HG03460 (cell line): ENCODE measurements at regions not wholly inside any gene's neighbourhood (a gene's known extent, or its start where the extent isn't known, plus 50 kb on each side); places are given as distances from the start of the nearest gene placed in this dataset.

Source experiments
- ATAC-seq: cut with Tn5 transposase; IDR thresholded peaks from one replicate; pipeline ENCODE4 v1.9.1; 2021; ENCODE audit not compliant: unreplicated experiment

DNA sequence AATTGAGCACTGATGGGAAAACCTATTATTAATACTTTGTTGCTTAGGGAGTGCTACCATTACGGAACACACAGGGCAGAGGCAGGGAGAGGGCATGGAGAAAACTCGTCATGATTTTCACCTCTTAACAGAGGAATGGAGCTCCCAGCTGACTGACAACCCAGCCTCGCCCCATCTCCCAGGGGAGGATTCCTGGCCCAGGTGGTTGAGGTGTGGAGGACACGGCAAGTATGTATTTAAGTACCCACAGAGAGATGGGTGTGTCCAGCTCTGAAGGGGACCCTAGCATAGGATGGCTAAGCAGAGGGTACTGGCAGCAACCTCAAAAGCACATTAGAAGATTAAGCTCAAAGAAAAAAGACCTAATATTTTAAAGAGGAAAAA, 261.9 kb upstream of the MOCS1 start:
- ATAC-seq: no peak

DNA sequence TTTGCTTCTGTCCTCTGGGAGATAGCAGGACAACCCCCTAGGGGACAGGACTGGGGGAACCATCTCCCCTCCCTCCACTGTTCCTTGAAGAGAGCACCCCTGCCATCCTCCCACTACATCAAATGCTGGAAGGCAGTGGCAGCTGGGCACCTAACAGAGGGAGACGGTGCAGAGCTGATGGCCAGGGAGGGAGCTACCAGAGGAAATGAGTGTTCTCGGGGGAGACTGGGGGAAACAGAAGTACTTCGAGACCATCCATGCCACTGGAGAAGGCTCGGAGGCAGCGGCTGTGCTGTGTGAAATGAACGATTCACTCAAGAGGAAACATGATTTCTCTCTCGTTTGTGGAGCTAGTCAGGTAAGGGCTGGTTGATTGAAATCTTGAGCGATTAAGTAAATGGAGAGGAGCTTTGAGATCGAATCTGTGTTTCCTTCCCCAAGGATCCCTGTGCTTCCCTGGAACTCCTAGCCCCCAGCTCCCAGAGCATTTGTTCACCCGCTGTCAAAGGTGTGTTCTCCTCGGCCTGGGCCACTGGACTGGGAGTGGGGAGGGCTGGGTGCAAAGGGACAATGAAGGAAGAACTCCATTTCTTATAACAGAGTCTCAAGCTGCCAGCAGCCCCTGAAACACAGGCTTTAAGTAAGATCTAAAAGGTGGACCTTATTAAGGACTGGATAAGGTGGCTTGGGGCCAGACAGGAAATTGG, 261.3 kb upstream of the MOCS1 start:
- ATAC-seq: no peak

DNA sequence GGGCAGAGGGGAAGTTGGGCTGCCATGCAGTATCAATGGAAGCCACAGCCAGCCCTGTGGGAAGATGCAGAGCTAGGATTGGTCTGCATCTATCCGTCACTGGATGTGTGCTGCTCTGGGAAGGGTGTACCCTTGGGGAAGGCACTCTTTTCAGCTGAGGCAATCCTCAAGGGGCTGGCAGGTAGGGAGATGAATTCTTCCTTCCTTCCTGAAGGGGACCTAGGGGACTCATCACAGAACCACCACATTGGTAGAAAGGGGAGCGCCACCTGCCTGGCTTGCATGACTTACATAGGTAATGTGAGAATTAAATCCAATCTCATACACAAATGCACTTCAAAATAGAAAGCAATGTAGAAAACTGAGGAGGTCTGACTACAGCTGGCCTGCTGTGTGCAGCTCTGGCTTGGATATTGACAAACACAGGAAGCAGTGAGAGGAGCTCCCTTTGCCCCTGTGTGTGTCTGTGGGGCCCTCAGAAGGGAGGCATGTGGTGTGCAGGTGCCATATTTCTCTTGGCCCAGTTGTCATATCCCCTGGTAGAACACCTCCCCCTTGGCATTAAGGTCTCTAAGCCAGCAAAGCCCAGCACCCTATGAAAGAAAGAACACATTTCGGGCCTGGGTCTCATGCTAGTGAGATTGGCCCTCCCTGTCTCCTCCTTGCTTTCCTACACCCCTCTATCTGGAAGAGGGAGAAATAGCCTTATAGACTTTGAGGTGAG, 260.3 kb upstream of the MOCS1 start:
- no peak for ATAC-seq

DNA sequence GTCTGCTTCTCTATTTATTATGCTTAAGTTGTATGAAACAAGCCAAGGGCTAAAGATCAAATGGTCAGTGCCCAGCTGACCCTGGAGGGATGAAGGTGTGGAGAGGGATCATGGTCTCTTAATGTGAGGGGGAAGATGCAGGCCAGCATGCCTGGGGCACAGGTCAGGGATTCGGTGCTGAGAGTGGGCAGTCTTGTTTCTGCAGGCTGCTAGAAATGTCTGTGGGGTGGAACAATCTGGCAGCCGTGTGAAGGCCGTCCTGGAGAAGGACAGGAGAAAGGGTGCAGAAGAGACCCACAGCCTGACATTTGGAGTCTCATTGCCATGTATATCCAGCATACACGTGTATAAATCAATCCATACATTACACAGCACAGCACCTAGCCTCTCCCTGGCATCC, 258.3 kb upstream of the MOCS1 start:
- no peak for ATAC-seq

DNA sequence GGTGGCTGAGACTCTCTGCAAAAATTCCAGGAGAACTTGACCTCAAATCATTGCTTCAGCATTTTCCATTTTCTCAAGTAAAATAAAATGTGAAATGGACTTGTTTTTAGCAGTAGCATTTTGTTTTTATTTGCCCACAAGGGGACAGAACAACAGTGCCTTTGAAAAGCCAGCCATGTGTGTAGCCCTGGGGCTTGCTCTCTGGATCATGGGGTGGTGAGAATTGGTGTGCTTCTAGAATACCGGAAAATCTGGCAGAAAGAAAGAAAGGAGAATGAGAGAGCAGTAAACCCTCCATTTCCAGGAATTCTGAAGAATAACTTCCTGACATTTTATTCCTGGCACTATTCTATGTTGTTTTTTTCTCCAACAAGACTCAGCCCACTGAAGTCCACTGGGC, 254.7 kb upstream of the MOCS1 start:
- ATAC-seq: no peak

DNA sequence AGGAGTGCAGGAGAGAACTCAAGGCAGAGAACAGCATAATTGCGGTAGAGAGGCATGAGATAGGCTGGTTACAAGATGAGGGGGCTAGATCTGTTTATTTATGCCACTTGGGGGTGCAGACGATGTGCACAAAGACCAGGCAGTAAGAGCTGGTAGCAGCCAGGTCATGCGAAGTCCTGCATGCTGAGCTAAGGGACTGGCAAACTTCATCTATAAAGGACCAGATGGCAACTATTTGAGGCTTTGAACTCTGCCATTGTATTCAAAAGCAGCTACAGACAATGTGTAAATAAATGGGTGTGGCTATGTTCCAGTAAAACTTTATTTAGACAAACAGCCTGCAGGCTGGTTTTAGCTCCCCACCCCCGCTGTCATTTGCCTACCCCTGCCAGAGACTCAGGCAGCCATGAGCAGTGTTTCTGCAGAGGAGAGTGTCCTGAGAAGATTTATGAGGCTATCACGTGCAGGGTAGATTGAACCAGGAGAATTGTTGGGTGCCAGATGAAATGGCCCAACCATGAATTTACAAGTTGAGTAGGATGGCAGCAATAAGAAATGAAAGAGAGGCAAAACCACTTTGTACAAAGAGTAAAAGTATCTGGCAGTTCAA, 253.4 kb upstream of the MOCS1 start:
- no peak for ATAC-seq

DNA sequence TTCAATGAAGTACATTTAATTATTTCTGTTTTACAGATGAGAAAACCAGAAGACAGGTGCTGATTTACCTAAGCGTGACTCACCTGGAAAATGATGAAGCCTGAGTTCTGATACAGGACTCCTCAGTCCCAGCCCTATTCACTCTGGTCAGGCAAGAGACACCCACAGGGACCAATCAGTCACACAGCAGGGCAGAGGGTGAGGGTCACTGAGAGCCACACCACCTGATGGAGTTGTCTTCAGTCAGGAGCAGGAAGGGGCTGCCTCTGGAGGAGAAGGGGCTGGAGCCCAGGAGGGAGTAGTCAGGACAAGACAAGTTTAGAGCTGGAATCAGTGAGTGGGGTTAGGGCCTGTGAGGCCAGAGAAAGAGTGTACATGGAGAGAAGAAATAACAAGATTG, 251.2 kb upstream of the MOCS1 start:
- ATAC-seq: no peak

DNA sequence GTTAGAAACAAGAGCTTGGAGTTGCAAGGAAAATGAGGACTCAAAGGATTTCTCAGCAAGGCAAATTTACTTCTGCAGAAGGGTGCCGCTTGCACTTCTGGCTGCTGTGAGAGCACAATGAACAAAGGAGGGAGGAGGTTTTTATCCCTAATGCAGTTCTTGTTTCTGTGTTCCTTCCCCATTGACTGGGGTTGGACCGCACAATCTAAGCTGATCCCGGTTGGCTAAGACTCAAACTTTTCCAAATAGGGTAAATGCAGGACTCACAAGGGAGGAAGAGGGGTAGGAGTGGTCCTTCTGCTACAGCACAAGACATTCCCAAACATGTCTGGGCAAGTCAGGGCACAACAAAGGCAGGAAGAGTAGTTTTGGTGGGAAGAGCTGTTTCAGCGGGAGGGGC, 249.6 kb upstream of the MOCS1 start:
- ATAC-seq: no peak

DNA sequence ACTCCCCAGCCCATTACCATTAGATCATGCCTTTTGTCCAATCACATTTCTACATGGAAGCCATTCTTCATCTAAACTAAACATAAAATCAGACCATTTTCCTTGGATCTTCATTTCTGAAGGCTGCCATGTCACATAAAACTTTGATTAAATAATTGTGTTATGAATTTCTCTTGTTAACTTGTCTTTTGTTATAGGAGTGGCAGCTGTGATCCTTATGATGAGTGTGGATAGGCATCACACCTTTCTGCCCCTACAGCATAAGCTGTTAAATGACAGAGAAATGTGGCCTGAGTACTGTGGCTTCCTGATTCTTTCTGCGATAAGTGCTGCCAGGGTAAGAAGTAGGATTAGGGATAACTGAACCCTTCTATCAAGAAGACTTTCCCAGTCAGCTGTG, 247.1 kb upstream of the MOCS1 start:
- no peak for ATAC-seq

DNA sequence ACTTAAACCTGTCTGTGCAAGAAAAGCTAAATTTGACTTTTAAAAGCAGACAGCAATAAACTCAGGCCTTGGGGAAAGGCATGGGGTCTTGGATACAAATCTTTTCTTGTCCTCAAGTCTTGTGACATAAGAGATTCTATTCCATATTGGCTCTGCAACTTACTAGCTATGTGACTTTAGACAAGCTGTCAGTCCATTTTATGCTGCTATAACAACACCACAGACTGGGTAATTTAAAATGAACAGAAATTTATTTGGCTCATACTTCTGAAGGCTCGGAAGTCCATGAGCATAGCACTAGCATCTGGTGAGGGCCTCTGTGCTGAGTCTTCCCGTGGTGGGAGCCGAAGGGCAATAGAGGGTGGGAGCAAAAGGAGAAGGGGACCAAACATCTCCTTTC, 246.0 kb upstream of the MOCS1 start:
- ATAC-seq: no peak

DNA sequence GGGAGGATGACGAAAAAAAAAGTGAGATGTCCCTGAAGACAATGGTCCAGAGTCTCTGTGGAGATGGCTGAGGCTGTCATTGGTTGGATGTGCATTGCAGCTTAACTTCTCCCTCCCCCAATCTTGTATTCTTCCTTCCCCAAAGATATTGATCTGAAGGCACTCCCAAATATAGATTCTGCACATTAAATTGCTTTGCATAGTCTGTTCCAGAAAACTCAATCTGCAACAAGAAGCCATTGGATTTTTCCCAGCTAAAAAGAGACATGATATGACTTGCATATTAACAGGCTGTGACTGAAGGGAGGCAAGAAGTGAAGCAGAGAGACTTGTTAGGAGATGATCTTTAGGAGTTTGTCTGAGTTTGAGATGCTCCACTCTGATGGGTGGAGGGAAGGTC, 245.2 kb upstream of the MOCS1 start:
- no peak for ATAC-seq

DNA sequence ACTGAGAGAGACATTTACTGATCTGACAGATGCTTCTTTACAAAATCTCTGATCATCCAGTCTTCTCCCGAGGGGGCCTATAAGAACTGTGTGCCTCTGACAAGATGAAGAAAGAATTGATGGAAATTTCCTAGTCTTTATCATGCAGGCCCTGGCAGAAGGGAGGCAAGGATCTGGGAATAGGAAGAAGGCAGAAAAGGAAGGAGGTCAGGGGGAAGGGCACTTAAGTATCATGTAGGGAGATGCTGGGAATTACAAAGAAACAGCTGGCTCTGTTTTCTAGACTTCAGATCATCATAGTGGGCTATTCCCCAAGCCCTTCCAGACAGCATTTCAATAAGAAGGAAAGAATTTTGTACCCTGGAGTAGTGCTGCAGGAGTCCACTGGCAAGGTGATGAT, 243.3 kb upstream of the MOCS1 start:
- no peak for ATAC-seq

DNA sequence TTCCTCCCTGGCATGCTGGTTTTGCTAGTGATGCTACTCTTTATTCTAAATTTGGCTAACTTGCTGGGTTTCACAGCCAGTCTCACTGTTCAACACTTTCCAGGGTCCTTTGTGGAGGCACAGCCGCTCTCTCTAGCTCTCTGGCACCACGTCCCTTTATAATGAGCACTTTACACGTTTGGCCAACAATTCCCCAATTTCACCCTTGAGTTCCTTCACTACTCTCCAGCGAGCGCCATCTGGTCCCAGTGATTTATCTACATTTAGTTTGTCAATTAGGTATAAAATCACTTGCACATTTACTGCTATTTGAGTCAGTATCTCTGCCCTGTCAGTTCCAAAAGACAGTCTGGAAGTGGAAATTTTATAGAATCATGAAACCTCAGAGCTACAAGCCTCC, 241.9 kb upstream of the MOCS1 start:
- ATAC-seq: no peak

DNA sequence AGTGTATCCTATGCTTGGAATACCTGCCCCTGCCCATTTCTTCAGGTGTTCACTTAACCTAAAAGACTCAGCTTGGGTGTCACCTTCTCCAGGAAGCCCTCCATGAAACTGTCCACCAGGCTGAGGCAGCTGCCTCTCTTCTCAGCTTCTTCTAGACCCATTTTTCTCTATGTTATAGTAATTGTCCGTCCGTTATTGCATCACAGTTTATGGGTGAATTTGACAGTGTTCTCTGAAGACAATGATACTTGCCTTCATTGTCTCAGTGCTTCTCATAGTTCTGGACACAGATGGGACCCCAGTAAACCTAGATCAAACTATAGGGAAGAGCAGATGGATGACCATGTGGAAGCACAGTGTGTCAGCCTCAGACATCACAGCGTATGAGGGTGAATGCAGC, 238.0 kb upstream of the MOCS1 start:
- ATAC-seq: no peak

DNA sequence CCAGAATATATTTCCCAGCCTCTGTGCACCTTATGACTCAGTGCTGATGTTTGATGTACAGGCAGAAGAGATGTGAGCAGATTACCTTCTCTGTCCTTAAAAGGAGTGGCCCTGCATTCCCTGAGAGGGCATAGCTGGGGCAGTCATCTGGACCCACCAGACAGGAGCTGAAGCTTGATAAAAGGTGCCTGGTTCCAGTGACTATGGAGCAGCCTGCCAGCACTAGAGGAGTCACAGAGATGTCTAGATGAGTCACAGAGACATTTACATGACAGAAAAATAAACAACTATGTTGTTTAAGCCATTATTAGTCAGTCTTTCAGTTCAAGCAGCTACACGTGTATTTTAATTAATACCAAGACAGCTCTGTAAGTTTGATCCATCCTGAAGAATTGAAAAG, 237.1 kb upstream of the MOCS1 start:
- ATAC-seq: no peak

DNA sequence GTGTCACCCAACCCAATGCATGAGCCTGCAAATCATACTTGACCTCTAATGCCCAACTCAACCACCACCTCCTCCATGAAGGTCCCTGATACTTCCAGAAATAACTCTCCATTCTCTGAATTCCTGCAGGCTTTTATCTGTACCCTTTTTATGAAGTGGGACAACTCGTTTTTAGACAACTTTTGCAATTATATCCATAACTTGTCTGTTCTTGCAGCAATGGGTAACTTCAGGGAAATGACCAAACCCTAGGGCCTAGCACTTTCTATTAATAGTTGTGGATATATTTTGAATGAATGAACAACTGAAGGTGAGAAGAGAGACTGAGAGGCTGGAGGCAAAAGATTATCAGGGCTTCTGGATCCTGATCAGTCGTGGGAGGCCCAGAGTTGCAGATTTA, 236.6 kb upstream of the MOCS1 start:
- no peak for ATAC-seq

DNA sequence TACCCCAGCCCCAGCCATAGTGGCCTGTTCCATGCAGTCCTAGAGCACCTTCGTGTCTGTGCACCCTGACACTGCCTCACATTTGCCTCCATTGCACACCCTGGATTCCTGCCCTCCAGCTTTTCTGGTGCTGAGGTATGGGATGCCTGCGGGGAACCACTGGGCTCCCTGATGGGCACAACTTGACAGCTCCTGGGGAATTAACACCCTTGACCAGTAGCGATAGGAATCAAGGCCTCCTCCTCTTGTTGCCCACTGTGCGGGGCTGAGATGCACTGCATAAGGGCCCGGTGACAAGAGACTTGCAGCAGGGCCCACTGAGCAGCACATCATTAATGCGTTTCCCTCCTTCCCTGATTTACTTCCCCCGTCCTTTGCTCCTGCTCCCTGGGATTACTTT, 235.6 kb upstream of the MOCS1 start:
- no peak for ATAC-seq

DNA sequence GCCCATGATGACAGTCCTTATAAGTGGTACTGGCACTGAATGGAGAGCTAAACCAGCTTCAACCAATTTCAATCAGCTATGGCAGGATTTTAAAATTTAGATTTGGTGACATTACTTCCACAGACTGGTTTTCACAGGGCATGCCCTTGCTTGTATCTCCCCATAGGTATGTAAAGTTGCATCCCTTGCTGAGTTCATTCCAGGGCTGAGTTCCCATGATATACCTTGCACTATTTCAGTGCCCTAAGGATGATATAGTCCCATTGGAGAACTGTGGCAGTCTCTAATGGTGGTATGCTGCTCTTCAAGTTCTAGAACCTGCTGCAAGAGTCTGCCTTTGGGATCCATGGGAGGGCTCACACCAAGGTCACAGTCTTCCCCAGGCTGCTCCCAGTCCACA, 232.7 kb upstream of the MOCS1 start:
- ATAC-seq: no peak

DNA sequence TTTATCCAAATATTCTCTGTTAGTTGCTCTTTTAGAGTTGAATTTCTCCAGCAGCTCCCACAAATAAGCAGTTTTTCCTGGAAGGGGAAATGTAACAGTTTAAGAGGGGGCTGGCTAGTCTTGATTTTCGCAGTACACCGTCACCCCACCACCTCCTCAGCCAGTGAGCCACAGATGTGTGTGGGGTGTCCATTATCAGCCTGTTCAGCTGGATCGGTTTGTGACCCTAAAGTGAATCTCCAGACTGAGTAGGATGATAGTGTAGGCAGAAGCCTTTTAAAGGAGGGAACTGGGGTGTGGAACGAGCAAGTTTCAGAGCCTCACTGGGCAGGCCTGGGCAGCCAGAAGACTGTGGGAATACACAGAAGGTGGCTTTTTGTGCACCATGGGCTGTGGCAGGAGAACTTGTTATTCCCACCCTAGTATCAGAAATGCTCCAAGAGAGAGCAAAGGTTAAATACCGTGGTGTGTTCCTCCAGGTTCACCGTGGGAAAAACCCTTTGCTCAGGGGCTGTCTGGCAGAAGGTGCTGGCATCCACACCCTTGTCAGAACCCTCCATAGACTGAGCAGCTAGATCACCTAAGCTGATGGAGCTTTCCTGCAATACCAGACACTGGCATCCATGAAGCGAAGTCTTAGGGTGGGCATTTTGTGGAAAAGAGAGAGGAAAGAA, 230.9 kb upstream of the MOCS1 start:
- no peak for ATAC-seq

DNA sequence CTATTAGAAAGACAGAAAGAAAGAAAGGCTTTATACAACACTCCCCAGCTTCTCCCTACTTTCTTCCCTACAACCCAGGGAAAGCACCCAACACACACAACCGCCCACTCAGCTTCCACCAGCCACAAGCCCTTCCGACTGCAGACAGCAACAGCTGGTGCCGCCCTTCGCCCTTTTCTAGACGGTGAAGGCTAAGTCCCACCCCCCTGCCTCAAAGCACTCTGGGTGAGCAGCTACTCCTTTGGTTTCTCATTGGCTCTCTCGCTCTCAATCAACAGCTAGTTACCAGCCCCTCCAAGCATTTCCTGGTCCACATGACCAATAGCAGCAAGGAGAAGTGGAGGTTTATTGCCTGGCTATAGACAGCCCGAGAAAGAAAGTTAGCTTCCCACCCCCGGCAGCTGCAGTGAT, 230.1 kb upstream of the MOCS1 start:
- ATAC-seq: no peak

DNA sequence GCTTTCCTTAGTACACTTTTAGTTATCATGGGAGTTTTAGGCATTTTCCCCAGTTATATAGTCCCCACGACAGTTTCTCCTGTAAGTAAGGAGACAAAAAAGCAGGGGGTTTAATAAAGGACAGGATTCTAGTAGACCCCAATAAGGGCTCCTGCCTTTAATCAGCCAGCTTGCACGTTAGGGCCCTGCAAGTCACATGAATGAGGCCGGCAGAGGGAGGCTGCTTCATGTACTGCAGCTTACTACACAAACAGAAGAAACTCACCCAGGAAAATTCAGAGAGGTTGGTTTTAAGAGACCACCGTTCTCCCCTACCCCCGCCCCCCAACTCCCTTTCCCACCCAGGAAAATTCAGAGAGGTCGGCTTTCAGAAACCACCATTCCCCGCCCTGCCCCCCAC, 229.7 kb upstream of the MOCS1 start:
- no peak for ATAC-seq

DNA sequence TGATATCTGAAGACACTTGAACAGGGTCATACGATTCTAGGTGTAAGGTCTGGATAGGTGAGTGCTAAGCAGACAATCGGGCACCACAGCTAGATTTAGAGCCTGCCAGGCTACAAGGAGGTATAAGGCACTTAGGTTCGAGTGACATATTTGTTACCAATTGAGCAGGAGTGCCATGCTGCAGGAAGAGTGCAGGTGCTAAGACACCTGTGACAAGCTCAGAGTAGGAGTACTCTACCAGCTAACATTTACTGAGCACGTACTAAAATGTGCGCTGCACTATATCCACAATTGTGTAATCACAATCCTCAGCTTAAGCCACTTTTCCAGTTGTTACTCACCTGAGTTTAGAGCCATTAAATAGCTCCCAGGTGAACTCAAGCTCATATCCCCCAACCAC, 227.8 kb upstream of the MOCS1 start:
- ATAC-seq: no peak
